ENCODE measurements at regions not wholly inside any gene's neighbourhood (a gene's known extent, or its start where the extent isn't known, plus 50 kb on each side); places are given as distances from the start of the nearest gene placed in this dataset.

DNA sequence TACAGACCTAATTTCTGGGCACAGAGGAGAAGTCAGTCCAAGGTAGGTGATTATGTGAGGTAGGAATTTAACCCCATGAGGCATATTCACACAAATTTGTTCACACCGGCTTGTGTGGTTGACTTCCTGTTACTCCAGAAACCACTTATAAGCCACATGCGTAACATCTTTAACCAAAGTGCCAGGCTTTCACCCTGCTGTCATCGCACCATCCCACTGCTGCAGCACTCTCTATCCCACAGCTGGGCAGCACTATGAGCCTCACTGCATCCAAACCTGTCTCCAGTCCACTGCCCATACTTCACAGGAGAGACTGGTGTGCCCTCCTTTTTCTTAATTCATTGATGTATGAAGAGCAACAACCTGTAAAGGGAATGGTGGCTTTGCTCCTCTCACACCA, 128.2 kb upstream of the ARGLU1 start:
- no peak for DNase-seq
- in situ Hi-C loops (cut with MboI; ENCODE audit: low pct_unique_long_range_greater_than_20kb, low sequenced_read_pairs), result no loop called here

DNA sequence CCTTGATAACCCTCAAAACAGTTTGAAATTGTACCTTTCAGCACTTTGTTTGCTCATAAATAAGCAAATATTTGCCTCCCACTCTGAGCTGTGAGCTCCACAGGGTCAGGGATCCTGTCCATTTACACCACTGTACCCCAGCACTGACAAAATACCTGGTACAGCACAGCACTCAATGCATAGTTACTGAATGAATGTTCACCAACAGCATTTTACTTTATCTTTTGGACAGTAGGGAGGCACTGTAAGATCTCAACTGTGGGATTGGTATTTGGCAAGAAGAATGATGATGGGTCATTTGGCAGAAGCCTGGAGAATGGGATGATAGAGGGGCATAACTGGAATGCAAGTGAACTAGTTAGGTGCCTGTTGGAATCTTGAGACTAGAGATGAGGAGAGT, 127.2 kb upstream of the ARGLU1 start:
- in situ Hi-C loops (cut with MboI; ENCODE audit: low pct_unique_long_range_greater_than_20kb, low sequenced_read_pairs), result no loop called here
- no peak for DNase-seq

DNA sequence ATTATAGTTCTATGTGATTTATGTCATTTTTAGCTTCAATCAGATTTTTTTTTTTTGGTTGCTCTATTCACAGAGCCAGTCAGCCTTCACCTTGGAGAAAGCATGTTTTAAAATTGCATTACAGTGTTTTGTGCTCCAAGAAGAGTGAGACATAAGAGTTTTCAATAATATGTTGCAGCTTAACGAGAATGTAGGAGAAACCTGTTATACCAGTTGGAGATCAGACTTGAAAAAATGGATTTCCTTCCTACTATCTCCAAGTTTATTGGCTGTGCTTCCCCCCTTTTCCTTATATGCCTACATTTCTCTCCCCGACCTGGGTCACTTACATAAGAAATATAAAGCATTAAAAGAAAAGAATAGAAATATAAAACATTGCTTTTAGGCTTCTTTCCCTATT, 123.9 kb upstream of the ARGLU1 start:
- in situ Hi-C loops (cut with MboI; ENCODE audit: low pct_unique_long_range_greater_than_20kb, low sequenced_read_pairs), result no loop called here
- no peak for DNase-seq

DNA sequence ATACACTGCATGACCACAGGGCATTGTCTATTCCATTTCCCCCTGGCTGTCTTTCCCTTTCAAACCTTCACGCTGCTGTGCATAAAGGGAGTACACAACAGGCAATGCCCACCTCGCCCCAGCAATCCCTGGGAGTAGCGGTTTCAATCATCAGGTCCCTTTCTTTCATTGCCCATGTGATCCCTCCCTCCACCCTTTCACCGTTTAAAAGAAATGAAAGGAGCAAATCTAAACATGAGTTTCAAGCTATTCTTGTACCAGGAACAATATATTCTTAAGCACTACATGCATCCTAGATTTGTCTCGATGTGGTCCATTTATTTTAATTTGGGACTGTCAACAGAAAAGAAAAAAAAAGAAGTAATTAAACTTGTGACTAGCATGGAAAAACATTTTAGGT, 123.4 kb upstream of the ARGLU1 start:
- DNase-seq, result no peak
- in situ Hi-C loops (cut with MboI; ENCODE audit: low pct_unique_long_range_greater_than_20kb, low sequenced_read_pairs), result no loop called here

DNA sequence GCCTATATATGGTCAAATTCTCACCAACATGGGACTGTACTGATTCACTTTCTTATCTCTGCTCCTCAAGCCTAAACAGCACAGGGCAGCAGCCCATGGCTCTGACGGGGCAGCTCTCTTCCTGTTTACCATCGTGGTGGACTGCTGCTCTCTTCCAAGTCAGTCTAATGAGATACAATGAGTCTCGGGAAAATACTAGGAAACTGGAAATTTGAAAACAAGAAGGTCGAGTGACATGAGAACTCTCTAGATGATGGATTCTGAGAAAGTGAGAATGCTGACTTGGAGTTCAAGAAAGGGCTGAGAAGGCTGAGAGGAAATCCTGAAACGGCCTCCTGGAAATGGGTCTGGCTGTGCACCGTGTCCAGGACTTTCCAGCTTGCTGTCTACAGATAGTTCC, 122.8 kb upstream of the ARGLU1 start:
- DNase-seq, result no peak
- in situ Hi-C loops (cut with MboI; ENCODE audit: low pct_unique_long_range_greater_than_20kb, low sequenced_read_pairs), result no loop called here

DNA sequence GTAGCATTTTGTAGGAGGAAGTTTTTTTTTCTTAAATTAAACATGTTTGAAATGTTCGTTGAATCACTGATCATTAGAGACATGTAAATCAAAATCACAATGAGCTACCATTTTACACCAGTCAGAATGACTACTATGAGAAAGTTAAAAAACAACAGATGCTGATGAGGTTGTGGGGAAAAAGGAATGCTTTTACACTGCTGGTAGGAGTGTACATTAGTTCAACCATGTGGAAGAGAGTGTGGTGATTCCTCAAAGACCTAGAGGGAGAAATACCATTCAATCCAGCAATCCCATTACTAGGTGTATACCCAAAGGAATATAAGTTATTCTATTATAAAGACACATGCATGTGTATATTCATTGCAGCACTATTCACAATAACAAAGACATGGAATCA, 122.0 kb upstream of the ARGLU1 start:
- in situ Hi-C loops (cut with MboI; ENCODE audit: low pct_unique_long_range_greater_than_20kb, low sequenced_read_pairs), result no loop called here
- no peak for DNase-seq

DNA sequence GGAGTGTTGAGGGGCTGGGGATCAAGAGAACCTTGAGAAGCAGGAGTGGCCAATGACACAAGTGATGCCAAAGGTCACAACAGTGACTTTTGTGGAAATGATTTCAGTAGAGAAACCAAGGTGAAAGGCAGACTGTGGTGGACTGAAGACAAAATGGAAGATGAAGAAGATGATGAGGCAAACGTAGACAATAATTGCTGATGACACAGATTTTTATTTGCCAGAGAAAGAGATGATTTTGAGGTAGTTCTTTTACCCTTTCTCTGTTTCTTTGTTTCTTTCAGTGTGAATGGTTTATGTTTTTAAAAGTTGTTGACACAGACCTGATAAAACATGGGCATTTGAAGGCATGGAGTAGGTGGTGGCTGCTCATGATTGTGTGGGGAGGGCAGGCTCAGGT, 121.0 kb upstream of the ARGLU1 start:
- DNase-seq, result no peak
- in situ Hi-C loops (cut with MboI; ENCODE audit: low pct_unique_long_range_greater_than_20kb, low sequenced_read_pairs), result no loop called here

DNA sequence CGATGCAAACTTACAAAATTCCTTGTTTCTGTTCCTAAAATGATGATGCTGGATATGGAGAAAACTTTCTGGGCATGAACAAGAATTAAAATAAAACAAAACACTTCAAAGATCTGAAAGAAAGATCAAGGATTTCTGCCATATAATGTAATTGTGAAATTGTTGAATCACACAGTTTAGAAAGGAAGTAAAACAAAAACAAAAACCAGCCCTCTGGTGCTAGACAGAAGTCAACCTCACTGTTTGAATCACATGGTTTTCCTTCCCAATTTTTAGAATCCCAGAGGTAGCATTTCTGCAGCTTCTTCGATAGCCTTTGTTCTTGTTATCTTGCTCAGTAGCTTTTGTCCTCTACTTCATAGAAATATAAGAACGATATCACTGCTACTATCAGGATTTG, 118.2 kb upstream of the ARGLU1 start:
- no peak for DNase-seq
- in situ Hi-C loops (cut with MboI; ENCODE audit: low pct_unique_long_range_greater_than_20kb, low sequenced_read_pairs), result no loop called here

DNA sequence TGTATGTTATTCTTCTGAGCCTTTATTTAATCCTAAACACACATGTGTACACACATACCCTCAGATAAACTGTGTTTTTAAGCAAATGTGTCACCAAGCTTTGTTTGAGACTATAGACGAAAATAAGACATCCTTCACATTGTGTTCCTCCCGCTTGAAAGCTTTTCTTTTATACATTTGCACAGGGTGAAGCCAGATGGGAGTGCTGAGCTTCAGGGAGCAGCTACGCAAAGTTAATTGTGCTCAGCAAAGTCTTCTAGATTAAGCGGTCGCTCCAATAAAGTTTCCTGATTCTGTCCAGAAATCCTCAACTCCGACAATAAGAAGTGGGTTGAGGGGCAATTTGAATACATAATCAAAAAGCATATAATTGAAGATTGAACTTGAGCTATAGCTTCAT, 117.2 kb upstream of the ARGLU1 start:
- in situ Hi-C loops (cut with MboI; ENCODE audit: low pct_unique_long_range_greater_than_20kb, low sequenced_read_pairs), result no loop called here
- DNase-seq, result no peak

DNA sequence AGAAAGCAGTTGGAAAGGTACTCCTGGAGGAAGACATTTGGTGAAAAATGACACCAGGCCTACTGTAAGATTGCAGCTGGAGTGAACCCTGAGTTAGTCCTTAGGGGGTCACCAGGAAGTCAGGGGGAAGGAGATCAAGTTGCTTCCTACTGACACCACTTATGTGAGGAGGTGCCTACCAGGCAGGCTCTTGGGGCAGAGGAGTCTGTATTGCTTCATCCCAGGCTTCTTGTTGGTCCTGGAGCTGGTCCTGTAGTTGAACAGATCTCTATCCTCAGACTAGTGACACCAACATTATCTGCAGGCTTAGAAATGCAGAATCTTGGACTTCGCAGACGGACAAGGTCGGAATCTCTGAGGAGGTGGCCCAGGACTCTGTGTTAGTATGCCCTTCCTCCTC, 116.0 kb upstream of the ARGLU1 start:
- in situ Hi-C loops (cut with MboI; ENCODE audit: low pct_unique_long_range_greater_than_20kb, low sequenced_read_pairs), result no loop called here

DNA sequence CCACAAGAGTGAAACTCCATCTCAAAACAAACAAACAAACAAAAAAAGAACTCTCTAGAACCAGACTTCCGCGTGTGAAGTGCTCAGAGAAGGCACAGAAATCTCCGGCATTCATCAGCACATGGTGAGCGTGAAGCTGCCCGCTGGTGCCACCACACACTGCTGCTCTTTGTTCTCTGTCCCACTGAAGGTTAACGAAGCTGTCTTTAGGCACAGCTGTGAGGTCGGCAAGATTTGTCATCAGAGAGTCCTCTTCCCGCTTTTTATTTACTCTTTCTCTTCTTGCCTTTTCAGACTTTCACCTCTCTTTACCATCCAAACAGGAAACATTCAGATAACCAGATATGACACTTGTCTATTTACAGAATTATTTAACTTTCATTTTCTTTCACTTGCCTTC, 115.2 kb upstream of the ARGLU1 start:
- no peak for DNase-seq
- in situ Hi-C loops (cut with MboI; ENCODE audit: low pct_unique_long_range_greater_than_20kb, low sequenced_read_pairs), result no loop called here

More for the DNA sequence above, 116.0 kb upstream of the ARGLU1 start:
- no peak for DNase-seq

DNA sequence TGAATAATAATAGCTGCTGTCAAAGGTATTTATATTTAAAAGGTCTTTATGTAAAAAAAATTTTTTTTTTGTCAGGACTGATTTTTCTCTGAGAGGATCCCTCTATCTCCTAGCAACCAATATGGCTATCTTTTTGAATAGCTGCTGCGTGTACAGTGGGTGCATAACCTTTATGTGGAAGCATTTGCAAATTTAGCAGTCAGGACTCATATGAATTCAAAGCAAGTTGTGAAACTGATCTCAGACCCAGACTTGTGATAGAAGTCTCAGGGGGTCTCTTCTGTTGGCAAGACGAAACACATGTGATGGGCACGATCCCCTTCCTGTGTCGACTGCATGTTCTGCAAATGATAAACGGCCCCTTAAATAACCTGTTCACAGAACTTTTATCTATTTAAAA, 114.1 kb upstream of the ARGLU1 start:
- in situ Hi-C loops (cut with MboI; ENCODE audit: low pct_unique_long_range_greater_than_20kb, low sequenced_read_pairs), result no loop called here
- no peak for DNase-seq

DNA sequence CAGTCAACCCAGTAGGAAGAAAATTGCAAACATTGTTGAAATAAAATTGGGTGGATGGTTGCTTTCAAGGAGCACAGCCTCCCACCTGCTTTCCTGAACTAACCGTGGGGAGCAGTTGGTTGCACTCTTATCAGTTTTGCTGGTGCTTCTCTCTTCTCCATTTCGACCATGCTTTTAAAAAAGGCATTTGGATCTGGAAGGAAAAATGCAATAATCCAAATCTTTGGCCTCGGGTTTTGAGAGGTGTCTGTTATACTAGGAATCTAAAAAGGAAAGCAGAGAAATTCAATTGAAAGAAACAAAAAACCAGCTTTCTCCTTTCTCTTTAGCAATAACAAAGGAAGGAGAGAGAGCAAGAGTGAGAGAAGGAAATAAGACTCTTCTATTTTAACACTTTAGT, 113.6 kb upstream of the ARGLU1 start:
- DNase-seq, result no peak
- in situ Hi-C loops (cut with MboI; ENCODE audit: low pct_unique_long_range_greater_than_20kb, low sequenced_read_pairs), result no loop called here

DNA sequence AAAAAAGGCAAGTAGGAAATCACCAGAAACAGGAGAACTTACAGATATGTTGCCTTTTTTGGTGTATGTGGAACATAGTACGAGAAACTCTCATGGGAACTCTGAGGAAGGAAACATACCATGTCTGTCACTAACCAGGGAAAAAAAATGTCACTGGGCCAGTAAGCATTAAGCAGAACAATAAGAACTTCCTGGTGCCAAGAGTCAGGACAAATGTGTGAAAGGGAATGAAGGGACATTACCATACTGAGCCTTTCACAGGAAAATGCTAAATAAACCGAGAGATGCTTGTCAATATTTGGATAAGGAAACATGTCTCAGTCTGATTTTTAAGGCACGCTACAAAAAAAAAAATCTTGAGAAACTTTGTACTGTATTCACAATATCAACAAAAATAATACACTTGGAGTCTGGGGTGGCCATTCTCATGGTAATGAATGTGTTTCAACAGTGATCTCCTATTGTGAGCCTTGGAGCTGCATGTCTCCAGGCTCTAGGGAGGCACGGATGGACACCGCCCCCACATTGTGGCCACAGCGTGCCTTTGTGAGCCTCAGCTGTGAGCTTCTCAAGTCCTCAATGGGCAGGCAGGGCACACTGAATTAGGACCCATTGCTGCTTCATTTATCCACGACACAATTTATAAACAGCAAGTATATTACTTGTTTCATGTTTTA, 113.0 kb upstream of the ARGLU1 start:
- peak; percentile 25 for DNase-seq
- in situ Hi-C loops (cut with MboI; ENCODE audit: low pct_unique_long_range_greater_than_20kb, low sequenced_read_pairs), result no loop called here

DNA sequence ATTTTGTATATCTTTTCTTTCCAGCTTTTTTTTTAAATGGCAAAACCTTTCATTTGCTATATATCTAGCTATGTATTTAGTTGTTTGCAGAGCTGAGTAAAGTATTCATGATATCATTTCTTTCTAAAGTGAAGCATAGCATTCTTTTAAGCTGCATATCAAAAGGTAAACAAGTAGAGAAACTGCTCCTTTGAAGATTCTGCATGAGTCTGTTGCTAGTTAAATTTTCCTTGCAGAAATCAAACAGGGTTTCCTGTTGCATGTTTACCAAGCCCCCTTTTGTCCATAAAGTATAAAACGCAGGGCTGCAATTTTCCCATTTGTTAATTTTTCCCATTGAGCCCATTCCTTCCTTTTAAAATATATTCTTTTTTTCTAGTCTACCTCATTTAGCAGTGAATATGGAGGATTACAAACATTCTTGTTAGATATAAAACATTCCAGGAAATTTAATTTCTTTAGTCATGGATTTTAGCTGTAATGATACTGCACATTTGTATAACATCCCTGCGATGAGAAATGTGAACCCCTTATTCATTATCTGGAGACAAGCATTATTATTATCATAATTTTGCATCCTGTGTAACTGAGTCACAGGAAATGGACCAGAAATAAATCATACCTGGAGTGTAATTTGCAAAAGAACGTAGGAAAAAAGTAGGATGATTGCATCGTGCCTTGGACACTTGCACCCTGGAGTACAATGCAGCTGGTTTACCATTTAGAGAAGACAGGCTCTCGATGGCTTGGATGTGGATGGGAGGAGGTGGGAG, 110.9 kb upstream of the ARGLU1 start:
- DNase-seq, result no peak
- in situ Hi-C loops (cut with MboI; ENCODE audit: low pct_unique_long_range_greater_than_20kb, low sequenced_read_pairs), result no loop called here

DNA sequence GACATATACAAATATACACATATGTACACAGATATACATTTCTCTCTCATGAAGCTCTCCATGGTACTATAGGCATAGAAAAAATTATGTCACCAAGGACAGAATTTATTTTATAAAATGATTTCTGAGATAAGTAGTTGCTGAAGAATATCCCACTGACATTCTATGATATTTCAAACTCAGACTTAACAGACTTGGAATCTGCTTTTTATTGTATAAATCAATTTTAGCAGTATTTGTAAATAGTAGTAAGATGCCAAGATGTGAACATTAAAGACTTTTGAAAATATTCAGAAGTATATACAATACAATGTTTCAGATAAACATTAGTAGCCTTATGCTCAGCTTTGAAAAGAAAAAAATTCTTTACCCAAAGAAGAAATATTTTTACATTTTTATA, 107.4 kb upstream of the ARGLU1 start:
- in situ Hi-C loops (cut with MboI; ENCODE audit: low pct_unique_long_range_greater_than_20kb, low sequenced_read_pairs), result no loop called here
- no peak for DNase-seq

DNA sequence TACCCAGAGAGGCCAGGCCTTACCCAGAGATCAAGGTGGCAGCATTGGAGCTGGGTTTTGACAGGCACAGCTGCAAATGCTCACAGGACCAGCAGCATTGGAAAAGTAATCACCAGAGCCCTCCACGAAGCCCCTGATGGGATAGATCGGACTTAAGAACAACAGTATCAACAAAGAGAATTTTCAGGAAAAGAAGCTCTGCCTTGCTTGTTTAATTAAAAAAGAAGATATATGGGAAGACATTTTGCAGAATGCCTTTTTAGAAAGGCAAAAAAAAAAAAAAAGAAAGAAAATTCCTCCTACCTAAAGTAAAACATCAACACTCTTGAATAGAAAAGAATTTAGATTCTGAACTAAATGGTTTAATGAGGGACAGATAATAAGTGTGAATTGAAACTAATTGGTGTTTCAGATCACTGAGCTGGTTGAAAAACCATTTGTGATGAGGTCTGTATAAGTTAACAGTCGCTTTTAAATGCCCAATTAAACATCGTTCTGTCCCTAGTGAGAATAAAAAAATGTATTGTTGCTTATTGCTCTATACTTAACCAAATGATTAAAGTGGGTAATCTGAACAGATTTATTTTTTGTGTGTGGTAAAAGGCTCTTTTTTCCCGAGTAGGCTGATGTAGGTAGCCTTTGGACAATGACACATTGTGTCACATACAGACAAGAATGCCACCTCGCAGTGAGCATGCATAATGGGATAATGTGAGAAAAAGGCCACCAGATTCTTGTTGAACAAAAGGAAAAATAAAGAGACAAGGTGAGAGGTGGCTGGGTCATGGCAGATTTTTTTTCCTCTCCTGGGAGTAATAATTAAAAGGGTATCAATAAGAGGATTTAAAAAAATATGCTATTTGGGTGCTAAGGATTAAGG, 93.0 kb upstream of the ARGLU1 start:
- DNase-seq, result no peak
- in situ Hi-C loops (cut with MboI; ENCODE audit: low pct_unique_long_range_greater_than_20kb, low sequenced_read_pairs), result no loop called here

DNA sequence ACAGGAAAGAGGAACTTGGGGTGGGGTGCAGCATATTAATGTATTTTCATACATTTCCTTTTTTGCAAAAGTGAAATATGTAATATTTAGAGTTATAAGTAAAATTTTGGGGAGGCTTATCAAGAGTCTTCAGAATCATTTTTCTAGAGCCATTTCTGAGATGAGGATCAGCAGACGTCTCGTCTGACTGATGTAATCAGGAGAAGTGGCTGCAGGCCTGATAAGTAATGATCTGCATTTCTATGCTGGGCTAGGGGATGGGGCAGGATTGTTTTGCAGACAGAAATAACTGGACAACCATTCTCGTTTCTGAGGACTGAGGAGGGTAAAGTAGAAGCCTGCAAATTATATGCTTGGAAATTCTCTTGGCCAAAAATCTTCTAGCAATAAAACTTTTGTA, 89.2 kb upstream of the ARGLU1 start:
- in situ Hi-C loops (cut with MboI; ENCODE audit: low pct_unique_long_range_greater_than_20kb, low sequenced_read_pairs), result no loop called here

DNA sequence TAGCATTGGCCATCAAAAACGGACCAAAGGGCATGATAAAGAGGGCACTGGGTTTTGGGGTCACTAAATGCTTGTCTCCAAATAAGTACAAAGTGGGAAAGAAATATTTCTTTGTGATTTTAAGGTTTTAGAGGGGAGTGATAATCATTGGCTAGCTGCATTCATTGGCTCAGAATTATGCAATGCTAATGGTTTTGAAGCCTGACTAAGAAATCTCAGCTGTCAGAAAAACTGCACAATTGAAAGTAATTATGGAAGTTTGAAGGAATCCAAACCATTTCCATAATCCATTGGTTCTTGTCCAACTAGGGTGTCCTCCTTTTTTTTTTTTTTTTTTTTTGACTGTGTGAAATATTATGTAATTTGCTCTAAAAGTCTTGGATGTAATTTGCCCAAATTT, 88.2 kb upstream of the ARGLU1 start:
- in situ Hi-C loops (cut with MboI; ENCODE audit: low pct_unique_long_range_greater_than_20kb, low sequenced_read_pairs), result no loop called here
- DNase-seq, result no peak

More for the DNA sequence above, 89.2 kb upstream of the ARGLU1 start:
- no peak for DNase-seq

DNA sequence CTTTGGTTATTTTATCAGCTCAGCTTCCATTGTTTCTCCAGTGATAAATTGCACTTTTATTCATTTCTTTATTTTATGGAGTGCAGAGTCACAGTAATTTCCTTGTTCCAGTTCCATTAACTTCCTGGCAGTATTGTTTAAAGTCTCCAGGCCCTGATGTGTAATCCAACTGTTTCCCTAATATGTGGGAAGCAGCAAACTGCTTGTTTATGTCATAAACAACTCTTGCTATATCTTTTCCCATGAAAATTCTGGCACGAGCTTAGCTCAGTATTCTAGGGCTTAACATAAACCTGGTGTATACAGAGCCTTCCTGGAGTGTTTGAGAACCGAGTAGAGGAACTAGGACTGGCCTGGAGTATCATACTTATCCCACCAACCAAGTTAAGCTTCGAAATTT, 83.5 kb upstream of the ARGLU1 start:
- no peak for DNase-seq
- in situ Hi-C loops (cut with MboI; ENCODE audit: low pct_unique_long_range_greater_than_20kb, low sequenced_read_pairs), result no loop called here

All from KBM-7 (cell line).